Activated CD4-positive, alpha-beta T cell treated with anti-CD3 and anti-CD28 coated beads, Interleukin-2, amount 50 U/mL, for 16 hours (primary cell): ENCODE measurements at regions not wholly inside any gene's neighbourhood (a gene's known extent, or its start where the extent isn't known, plus 50 kb on each side); places are given as distances from the start of the nearest gene placed in this dataset.

ENCODE experiments used
- DNase-seq: peaks from one replicate; pipeline ENCODE4 v3.0.0-alpha.2; 2020

- no peak for DNase-seq
Measured at GRCh38 chr12:24246934-24247333, 297.5 kb upstream of the SOX5 start.

- DNase-seq = no peak
Measured at GRCh38 chr12:24246376-24246775, 296.9 kb upstream of the SOX5 start.

DNA sequence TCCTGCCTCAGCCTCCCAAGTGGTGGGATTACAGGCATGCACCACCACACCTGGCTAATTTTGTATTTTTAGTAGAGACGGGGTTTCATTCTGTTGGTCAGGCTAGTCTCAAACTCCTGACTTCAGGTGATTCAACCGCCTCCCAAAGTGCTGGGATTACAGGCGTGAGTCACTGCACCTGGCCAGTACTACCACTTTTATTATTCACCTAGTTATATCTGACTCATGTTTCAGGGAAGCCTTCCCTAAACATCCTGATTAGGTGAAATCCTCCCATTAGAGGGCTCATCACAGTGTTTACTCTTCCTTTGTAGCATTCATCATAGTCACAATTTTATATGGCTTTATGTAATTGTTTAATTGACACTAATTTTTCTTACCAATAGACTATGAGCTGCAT lies 295.3 kb upstream of the SOX5 start:
- DNase-seq = no peak

DNA sequence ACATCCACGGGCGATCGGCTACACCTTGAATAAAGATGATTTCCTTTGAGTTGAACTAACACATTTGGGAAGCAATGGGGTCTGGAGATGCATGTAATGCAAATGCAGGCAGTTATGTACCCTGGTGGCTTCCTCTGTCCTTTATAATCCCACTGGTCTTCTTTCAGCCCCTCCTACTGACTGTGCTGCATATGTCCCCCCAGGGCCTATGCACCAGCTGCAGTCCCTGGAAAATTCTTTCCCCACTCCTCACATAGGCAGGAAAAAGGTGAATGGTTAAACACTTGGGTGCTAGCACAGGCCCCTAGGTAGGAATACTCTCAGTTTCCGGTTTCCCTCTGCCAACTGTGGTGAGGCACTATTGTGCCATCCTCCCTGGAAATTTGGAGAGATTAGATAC lies 294.8 kb upstream of the SOX5 start:
- no peak for DNase-seq

- no peak for DNase-seq
Measured at GRCh38 chr12:24240707-24241106, 291.2 kb upstream of the SOX5 start.

DNA sequence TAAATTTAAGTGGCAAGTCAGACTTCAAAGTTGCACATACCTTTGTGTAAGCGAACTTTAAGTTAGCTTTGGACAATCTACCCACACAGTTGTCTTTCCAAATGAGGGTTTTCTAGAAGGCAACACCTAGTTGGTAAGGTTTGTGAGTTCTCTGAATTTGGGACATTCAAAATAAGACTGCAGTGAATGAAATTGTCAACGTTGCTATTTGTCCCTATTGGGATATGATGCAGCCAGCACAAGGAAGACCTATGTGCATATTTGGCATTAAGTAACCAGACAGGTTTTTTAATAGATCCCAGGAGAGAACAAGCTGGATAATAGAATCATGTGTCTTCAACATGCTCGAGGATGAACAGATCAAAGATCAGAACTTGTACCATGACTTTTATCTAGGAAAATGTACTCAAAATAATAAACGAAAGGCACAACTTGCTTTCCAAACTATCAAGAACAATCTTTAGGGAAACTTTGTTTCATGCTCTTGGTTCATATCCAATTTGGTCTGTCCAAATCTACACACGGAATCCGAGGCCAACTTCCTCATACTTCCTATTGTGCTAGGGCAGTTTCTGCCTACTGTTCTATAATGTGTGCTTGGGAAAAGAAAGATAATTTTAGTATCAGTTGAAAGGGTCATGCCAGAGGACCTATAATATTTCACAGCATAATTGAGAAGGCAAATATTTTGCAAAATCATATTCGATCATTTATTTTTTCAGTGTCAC lies 284.2 kb upstream of the SOX5 start:
- no peak for DNase-seq

DNA sequence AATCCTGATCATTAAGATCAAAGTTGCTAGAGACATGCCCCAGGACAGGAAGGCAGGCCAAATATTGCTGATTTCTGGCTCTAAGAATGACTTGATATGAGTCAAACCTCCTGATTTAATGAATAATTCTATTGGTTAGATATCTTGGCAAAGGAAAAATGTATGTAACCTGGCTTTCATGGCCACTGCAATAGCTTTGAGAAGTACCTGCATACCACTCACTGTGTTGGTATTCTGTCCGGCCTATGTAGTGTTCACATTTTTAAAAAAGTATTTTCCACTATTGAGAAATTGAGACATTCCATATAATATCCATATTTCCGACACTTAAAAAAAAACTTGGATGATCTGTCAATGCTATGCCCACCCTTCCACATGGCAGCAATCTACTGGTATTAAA lies 283.1 kb upstream of the SOX5 start:
- DNase-seq = no peak

- DNase-seq = no peak
Measured at GRCh38 chr12:24231298-24231697, 281.8 kb upstream of the SOX5 start.

GRCh38 chr12:24230061-24230701 lies 280.7 kb upstream of the SOX5 start:
- no peak for DNase-seq

GRCh38 chr12:24229031-24229700 lies 279.7 kb upstream of the SOX5 start:
- DNase-seq = no peak

DNA sequence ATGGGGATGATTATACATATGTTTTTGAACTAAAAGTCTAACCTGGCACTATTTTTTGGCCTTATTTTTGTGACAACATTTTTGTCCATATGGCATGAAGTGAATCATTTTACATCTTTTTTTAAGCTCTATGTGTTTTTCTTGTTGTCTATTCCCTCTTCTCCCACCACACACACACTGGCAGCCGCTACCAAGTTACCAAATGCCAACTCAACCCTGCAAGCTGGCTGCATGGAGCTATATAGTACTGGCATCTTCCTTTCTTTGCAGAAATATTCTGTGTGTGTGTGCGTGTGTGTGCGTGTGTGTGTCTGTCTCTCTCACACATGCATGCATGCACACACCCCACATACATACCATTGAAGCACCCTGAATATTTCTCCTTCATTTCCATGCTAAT lies 278.9 kb upstream of the SOX5 start:
- DNase-seq = no peak

- DNase-seq = no peak
Measured at GRCh38 chr12:24227551-24227950, 278.1 kb upstream of the SOX5 start.

DNA sequence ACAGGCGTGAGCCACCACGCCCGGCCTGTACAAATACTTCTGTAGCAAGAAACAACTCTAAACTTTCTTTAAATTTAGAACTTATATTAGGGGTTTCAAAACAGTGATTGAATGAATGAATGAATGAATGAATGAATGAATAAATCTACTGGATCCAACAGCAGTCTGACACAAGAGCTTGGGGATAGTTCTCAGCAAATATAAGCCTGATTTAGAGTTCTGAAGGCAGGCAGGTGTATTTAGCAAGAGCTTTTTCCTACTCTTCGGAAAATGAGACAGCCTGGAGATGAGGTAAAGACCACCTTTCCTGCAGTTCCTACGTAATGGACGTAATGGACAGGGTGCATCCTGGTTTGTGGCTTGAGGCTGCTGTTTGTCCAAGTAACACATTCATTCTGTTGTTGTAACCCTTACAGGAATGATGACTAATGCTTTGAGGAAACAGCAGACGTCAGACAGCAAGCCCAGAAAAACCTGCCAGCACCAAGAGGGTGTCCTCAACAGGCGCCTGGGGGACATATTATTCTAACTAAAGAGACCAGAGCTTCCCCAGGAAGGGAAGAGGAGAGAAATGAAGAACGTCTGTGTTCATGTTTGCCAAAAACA lies 277.4 kb upstream of the SOX5 start:
- peak; percentile 29 for DNase-seq

- no peak for DNase-seq
Measured at GRCh38 chr12:24224401-24224800, 274.9 kb upstream of the SOX5 start.

- no peak for DNase-seq
Measured at GRCh38 chr12:24223926-24224325, 274.5 kb upstream of the SOX5 start.

DNA sequence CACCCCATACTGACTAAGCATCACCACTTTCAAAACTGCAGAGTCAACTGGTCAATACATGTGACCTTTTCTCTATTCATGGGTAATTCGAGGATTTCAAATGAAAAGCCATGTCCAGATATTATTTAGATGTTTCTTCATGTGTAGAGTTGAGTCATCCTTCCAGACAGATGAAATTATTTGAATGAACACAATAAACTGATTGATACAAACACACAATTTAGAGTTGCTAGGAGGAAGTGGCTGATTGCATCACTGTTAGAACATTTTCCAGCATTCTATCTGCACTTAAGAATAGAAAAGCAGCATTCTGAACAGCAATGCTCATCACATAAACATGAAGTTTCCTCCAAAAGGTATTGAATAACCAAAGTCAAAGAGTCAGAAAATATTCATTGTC lies 273.5 kb upstream of the SOX5 start:
- DNase-seq = no peak

DNA sequence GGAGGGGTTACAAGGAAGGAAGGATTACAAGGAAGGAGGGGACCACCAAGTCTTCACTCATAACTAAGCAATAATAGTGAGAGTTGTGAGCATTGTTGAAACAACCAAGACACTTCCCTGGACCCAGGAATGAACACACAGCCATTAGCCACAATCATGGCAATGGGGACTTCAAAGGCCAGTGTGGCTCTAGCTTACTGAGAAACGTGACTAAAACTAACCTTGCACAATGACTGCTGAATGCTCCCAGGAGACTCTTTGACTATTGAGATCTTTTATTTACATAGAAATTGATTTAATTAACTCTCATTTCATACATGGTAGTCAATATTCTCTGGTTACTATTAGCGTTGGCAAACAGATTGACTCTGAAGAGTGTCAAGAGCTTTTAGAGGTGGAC lies 263.0 kb upstream of the SOX5 start:
- DNase-seq = no peak

DNA sequence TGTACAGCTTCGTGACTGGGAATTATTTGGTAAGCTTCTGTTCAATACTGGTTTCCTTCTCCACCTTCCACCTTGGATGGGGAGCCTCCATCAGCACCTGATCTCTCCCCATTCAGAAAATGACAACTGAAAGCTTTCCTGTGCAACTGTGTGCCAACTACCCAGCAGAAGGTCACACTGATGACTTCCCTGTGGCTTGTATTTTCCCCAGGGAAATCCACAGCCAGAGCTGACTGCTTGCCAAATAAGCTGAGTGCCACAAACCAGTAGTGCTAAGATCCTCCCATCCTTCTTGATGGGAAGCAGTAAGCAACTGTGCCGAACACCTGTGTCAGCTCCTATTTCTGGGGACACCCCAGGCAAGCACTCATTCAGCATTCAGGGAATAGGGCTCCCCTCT lies 257.2 kb upstream of the SOX5 start:
- DNase-seq = no peak

GRCh38 chr12:24201258-24201970 lies 251.9 kb upstream of the SOX5 start:
- no peak for DNase-seq

DNA sequence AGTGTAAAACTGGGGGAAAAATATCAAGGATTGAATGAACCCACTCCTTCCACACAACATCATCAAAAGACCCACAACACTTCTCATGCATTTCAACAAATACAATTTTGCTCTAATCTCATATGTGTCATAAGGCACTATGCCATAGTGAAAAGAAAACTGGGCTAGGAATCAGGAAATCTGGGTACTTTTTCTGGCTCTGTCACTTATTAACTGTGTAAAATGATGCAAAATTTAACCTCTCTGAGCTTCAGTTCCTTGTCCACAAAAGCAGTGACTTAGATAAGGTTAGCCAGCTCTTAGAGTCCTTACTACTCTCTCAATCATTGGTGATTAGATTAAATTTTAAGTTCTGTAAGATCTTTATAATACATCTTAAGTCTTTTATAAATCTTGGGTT lies 250.5 kb upstream of the SOX5 start:
- no peak for DNase-seq

GRCh38 chr12:24198936-24199671 lies 249.6 kb upstream of the SOX5 start:
- no peak for DNase-seq

GRCh38 chr12:24198070-24198469 lies 248.6 kb upstream of the SOX5 start:
- no peak for DNase-seq

- DNase-seq = no peak
Measured at GRCh38 chr12:24197532-24197931, 248.1 kb upstream of the SOX5 start.
